Activated CD4-positive, alpha-beta T cell treated with anti-CD3 and anti-CD28 coated beads, Interleukin-2, amount 50 U/mL, for 48 hours (primary cell): ENCODE measurements at regions not wholly inside any gene's neighbourhood (a gene's known extent, or its start where the extent isn't known, plus 50 kb on each side); places are given as distances from the start of the nearest gene placed in this dataset.

ENCODE experiments used
- DNase-seq, 2 experiments: peaks; one replicate each; pipeline ENCODE4 v3.0.0-alpha.2; 2020

- no peak for DNase-seq
Measured at GRCh38 chr17:51496378-51496777, 236.0 kb downstream of the UTP18 start.

GRCh38 chr17:51499897-51500296 is 239.6 kb downstream of the UTP18 start:
- DNase-seq: no peak

GRCh38 chr17:51500454-51500853 is 240.1 kb downstream of the UTP18 start:
- no peak for DNase-seq

- DNase-seq: no peak
Measured at GRCh38 chr17:51505450-51505849, 245.1 kb downstream of the UTP18 start.

GRCh38 chr17:51507444-51507843 is 247.1 kb downstream of the UTP18 start:
- no peak for DNase-seq

GRCh38 chr17:51508048-51508447 is 247.7 kb downstream of the UTP18 start:
- DNase-seq: no peak

GRCh38 chr17:51510940-51511339 is 250.6 kb downstream of the UTP18 start:
- no peak for DNase-seq

GRCh38 chr17:51512220-51512907 is 252.0 kb downstream of the UTP18 start:
- no peak for DNase-seq

- DNase-seq: no peak
Measured at GRCh38 chr17:51516924-51517323, 256.6 kb downstream of the UTP18 start.

GRCh38 chr17:51524524-51524923 is 264.2 kb downstream of the UTP18 start:
- no peak for DNase-seq

GRCh38 chr17:51526507-51526906 is 266.2 kb downstream of the UTP18 start:
- no peak for DNase-seq

GRCh38 chr17:51527225-51527982 is 267.1 kb downstream of the UTP18 start:
- no peak for DNase-seq

- no peak for DNase-seq
Measured at GRCh38 chr17:51528111-51528510, 267.8 kb downstream of the UTP18 start.

GRCh38 chr17:51533219-51533618 is 272.9 kb downstream of the UTP18 start:
- no peak for DNase-seq

- DNase-seq: no peak
Measured at GRCh38 chr17:51533821-51534220, 273.5 kb downstream of the UTP18 start.

- DNase-seq: no peak
Measured at GRCh38 chr17:51536627-51537026, 276.3 kb downstream of the UTP18 start.

GRCh38 chr17:51537996-51538550 is 277.7 kb downstream of the UTP18 start:
- DNase-seq: no peak

- no peak for DNase-seq
Measured at GRCh38 chr17:51540151-51540550, 279.8 kb downstream of the UTP18 start.

- DNase-seq: no peak
Measured at GRCh38 chr17:51541215-51541614, 280.9 kb downstream of the UTP18 start.

- DNase-seq: no peak
Measured at GRCh38 chr17:51546114-51546513, 285.8 kb downstream of the UTP18 start.

GRCh38 chr17:51548125-51548524 is 287.8 kb downstream of the UTP18 start:
- no peak for DNase-seq

- DNase-seq: no peak
Measured at GRCh38 chr17:51555153-51555552, 294.8 kb downstream of the UTP18 start.

GRCh38 chr17:51559778-51560177 is 299.4 kb downstream of the UTP18 start:
- no peak for DNase-seq

- no peak for DNase-seq
Measured at GRCh38 chr17:51560398-51560797, 300.1 kb downstream of the UTP18 start.
